ENCODE measurements at regions not wholly inside any gene's neighbourhood (a gene's known extent, or its start where the extent isn't known, plus 50 kb on each side); places are given as distances from the start of the nearest gene placed in this dataset.
"Not testable (repeated sequence)": the region's sequence is repeated elsewhere in the genome, so short reads cannot be mapped to it uniquely, and the experiment has no call there.

- WGBS, 2 experiments (ENCODE audit: insufficient coverage in 2 of 2) = 33 to 60% methylated on average over 2 to 3 of the region's 4 CpGs
- H3K27ac ChIP-seq (ENCODE audit: low read depth, low read length, severe bottlenecking) = no peak overlapping the region
- no peaks in the 10 kb centered on the region for H3K9me3 ChIP-seq (ENCODE audit: control insufficient read depth, low read length)
- H3K36me3 ChIP-seq (ENCODE audit: control insufficient read depth, insufficient read depth, low read length) = no peaks in the 10 kb centered on the region
- no peaks in the 10 kb centered on the region for H3K4me1 ChIP-seq (ENCODE audit: control insufficient read depth, insufficient read depth, low read length, poor library complexity, severe bottlenecking)
- H3K4me3 ChIP-seq (ENCODE audit: extremely low read depth, insufficient read depth, low read length, poor library complexity, severe bottlenecking) = no peak overlapping the region
Measured at GRCh38 chr3:18222686-18223085, 202.5 kb downstream of the SATB1 start.

- H3K9me3 ChIP-seq (ENCODE audit: control insufficient read depth, low read length) = no peaks in the 10 kb centered on the region
- no peaks in the 10 kb centered on the region for H3K36me3 ChIP-seq (ENCODE audit: control insufficient read depth, insufficient read depth, low read length)
- no peaks in the 10 kb centered on the region for H3K4me1 ChIP-seq (ENCODE audit: control insufficient read depth, insufficient read depth, low read length, poor library complexity, severe bottlenecking)
- 80 to 100% methylated on average over 1 to 2 of the region's 7 CpGs for WGBS, 2 experiments (ENCODE audit: insufficient coverage in 2 of 2)
- H3K27ac ChIP-seq (ENCODE audit: low read depth, low read length, severe bottlenecking) = no peak overlapping the region
- H3K4me3 ChIP-seq (ENCODE audit: extremely low read depth, insufficient read depth, low read length, poor library complexity, severe bottlenecking) = no peak overlapping the region
Measured at GRCh38 chr3:18217507-18218174, 207.5 kb downstream of the SATB1 start.

- Histone ChIP-seq H3K36me3 (ENCODE audit: control insufficient read depth, insufficient read depth, low read length) (no peaks in the 10 kb centered on the region), H3K27ac (ENCODE audit: low read depth, low read length, severe bottlenecking) (no peak overlapping the region), H3K4me1 (ENCODE audit: control insufficient read depth, insufficient read depth, low read length, poor library complexity, severe bottlenecking) (no peaks in the 10 kb centered on the region), H3K9me3 (ENCODE audit: control insufficient read depth, low read length) (no peaks in the 10 kb centered on the region), H3K4me3 (ENCODE audit: extremely low read depth, insufficient read depth, low read length, poor library complexity, severe bottlenecking) (no peak overlapping the region)
- WGBS, 2 experiments (ENCODE audit: insufficient coverage in 2 of 2) = 83% methylated on average over 1 of the region's 3 CpGs; no CpG with 5 or more reads in 1 of the 2 experiments
Measured at GRCh38 chr3:18216996-18217395, 208.1 kb downstream of the SATB1 start.

- Histone ChIP-seq H3K4me1 (ENCODE audit: control insufficient read depth, insufficient read depth, low read length, poor library complexity, severe bottlenecking) (no peaks in the 10 kb centered on the region), H3K36me3 (ENCODE audit: control insufficient read depth, insufficient read depth, low read length) (no peaks in the 10 kb centered on the region), H3K27ac (ENCODE audit: low read depth, low read length, severe bottlenecking) (no peak overlapping the region), H3K9me3 (ENCODE audit: control insufficient read depth, low read length) (no peaks in the 10 kb centered on the region), H3K4me3 (ENCODE audit: extremely low read depth, insufficient read depth, low read length, poor library complexity, severe bottlenecking) (no peak overlapping the region)
Measured at GRCh38 chr3:18215639-18216038, 209.5 kb downstream of the SATB1 start.

GRCh38 chr3:18211116-18211515, 214.0 kb downstream of the SATB1 start:
- Histone ChIP-seq H3K4me3 (ENCODE audit: extremely low read depth, insufficient read depth, low read length, poor library complexity, severe bottlenecking) (no peak overlapping the region), H3K36me3 (ENCODE audit: control insufficient read depth, insufficient read depth, low read length) (no peaks in the 10 kb centered on the region), H3K4me1 (ENCODE audit: control insufficient read depth, insufficient read depth, low read length, poor library complexity, severe bottlenecking) (no peaks in the 10 kb centered on the region), H3K27ac (ENCODE audit: low read depth, low read length, severe bottlenecking) (no peak overlapping the region), H3K9me3 (ENCODE audit: control insufficient read depth, low read length) (no peaks in the 10 kb centered on the region)
- WGBS, 2 experiments (ENCODE audit: insufficient coverage in 2 of 2) = no CpG with 5 or more reads among the region's 1 CpG

GRCh38 chr3:18208856-18209255, 216.3 kb downstream of the SATB1 start:
- 100% methylated on average over 2 of the region's 3 CpGs; no CpG with 5 or more reads in 1 of the 2 experiments for WGBS, 2 experiments (ENCODE audit: insufficient coverage in 2 of 2)
- no peaks in the 10 kb centered on the region for H3K36me3 ChIP-seq (ENCODE audit: control insufficient read depth, insufficient read depth, low read length)
- H3K4me1 ChIP-seq (ENCODE audit: control insufficient read depth, insufficient read depth, low read length, poor library complexity, severe bottlenecking) = no peaks in the 10 kb centered on the region
- H3K27ac ChIP-seq (ENCODE audit: low read depth, low read length, severe bottlenecking) = no peak overlapping the region
- no peaks in the 10 kb centered on the region for H3K9me3 ChIP-seq (ENCODE audit: control insufficient read depth, low read length)
- H3K4me3 ChIP-seq (ENCODE audit: extremely low read depth, insufficient read depth, low read length, poor library complexity, severe bottlenecking) = no peak overlapping the region

DNA sequence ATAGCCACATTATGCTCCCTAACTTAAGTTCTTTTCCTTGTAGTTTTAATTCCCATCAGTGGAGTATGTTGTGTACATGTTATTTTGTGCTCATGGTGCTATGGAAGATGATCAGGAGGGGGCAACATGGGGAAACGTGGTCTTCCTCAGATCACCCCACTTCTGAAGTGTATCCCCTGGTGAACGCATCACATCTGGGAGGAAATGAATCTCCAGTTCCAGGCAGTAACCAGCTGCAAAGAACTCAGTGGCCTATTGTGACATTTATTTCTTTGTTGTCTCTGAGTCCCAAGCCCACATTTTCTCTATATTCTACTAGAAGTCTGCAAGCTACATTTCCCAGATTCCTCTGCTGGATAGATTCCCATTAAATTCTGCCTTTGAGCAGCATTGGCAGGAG, 217.0 kb downstream of the SATB1 start:
- Histone ChIP-seq H3K36me3 (ENCODE audit: control insufficient read depth, insufficient read depth, low read length) (no peaks in the 10 kb centered on the region), H3K4me1 (ENCODE audit: control insufficient read depth, insufficient read depth, low read length, poor library complexity, severe bottlenecking) (no peaks in the 10 kb centered on the region), H3K27ac (ENCODE audit: low read depth, low read length, severe bottlenecking) (no peak overlapping the region), H3K9me3 (ENCODE audit: control insufficient read depth, low read length) (no peaks in the 10 kb centered on the region), H3K4me3 (ENCODE audit: extremely low read depth, insufficient read depth, low read length, poor library complexity, severe bottlenecking) (no peak overlapping the region)
- WGBS, 2 experiments (ENCODE audit: insufficient coverage in 2 of 2) = 92 to 100% methylated on average over 1 to 2 of the region's 2 CpGs

- WGBS, 2 experiments (ENCODE audit: insufficient coverage in 2 of 2) = 90% methylated on average over 2 of the region's 3 CpGs; no CpG with 5 or more reads in 1 of the 2 experiments
- Histone ChIP-seq H3K4me3 (ENCODE audit: extremely low read depth, insufficient read depth, low read length, poor library complexity, severe bottlenecking) (no peak overlapping the region), H3K9me3 (ENCODE audit: control insufficient read depth, low read length) (no peaks in the 10 kb centered on the region), H3K36me3 (ENCODE audit: control insufficient read depth, insufficient read depth, low read length) (no peaks in the 10 kb centered on the region), H3K4me1 (ENCODE audit: control insufficient read depth, insufficient read depth, low read length, poor library complexity, severe bottlenecking) (no peaks in the 10 kb centered on the region), H3K27ac (ENCODE audit: low read depth, low read length, severe bottlenecking) (no peak overlapping the region)
Measured at GRCh38 chr3:18207226-18207625, 217.9 kb downstream of the SATB1 start.

DNA sequence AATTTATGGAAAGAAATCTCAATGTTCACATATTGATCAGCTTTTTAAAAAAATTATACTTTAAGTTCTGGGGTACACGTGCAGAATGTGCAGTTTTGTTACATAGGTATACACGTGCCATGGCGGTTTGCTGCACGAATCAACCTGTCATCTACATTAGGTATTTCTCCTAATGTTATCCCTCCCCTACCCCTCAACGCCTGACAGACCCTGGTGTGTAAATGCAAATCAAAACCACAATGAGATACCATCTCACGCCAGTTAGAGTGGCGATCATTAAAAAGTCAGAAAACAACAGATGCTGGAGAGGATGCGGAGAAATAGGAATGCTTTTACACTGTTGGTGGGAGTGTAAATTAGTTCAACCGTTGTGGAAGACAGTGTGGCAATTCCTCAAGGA, 219.4 kb downstream of the SATB1 start:
- H3K36me3 ChIP-seq (ENCODE audit: control insufficient read depth, insufficient read depth, low read length); H3K27ac ChIP-seq (ENCODE audit: low read depth, low read length, severe bottlenecking); H3K9me3 ChIP-seq (ENCODE audit: control insufficient read depth, low read length); H3K4me3 ChIP-seq (ENCODE audit: extremely low read depth, insufficient read depth, low read length, poor library complexity, severe bottlenecking); H3K4me1 ChIP-seq (ENCODE audit: control insufficient read depth, insufficient read depth, low read length, poor library complexity, severe bottlenecking): not testable (repeated sequence)
- 93 to 100% methylated on average over 2 to 4 of the region's 9 CpGs for WGBS, 2 experiments (ENCODE audit: insufficient coverage in 2 of 2)

DNA sequence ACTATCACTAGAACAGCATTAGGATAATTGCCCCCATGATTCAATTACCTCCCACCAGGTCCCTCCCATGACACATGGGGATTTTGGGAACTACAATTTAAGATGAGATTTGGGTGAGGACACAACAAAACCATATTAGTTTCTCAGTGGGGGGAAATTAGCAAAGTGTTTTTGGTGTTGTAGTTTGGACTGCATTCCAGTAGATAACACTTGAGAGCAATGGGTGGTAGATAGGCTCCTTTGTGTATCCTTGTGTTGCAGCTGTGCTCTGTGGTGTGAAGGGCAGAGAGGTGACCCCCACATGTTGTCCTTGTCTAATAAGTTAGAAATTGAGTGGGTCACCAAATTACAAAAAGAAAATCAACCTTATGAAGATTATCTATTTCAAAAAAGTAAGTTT, 223.8 kb downstream of the SATB1 start:
- H3K9me3 ChIP-seq (ENCODE audit: control insufficient read depth, low read length) = no peaks in the 10 kb centered on the region
- H3K4me1 ChIP-seq (ENCODE audit: control insufficient read depth, insufficient read depth, low read length, poor library complexity, severe bottlenecking) = no peaks in the 10 kb centered on the region
- no peak overlapping the region for H3K4me3 ChIP-seq (ENCODE audit: extremely low read depth, insufficient read depth, low read length, poor library complexity, severe bottlenecking)
- H3K36me3 ChIP-seq (ENCODE audit: control insufficient read depth, insufficient read depth, low read length) = no peaks in the 10 kb centered on the region
- no peak overlapping the region for H3K27ac ChIP-seq (ENCODE audit: low read depth, low read length, severe bottlenecking)

- Histone ChIP-seq H3K27ac (ENCODE audit: low read depth, low read length, severe bottlenecking) (no peak overlapping the region), H3K9me3 (ENCODE audit: control insufficient read depth, low read length) (no peaks in the 10 kb centered on the region), H3K4me1 (ENCODE audit: control insufficient read depth, insufficient read depth, low read length, poor library complexity, severe bottlenecking) (no peaks in the 10 kb centered on the region), H3K4me3 (ENCODE audit: extremely low read depth, insufficient read depth, low read length, poor library complexity, severe bottlenecking) (no peak overlapping the region), H3K36me3 (ENCODE audit: control insufficient read depth, insufficient read depth, low read length) (no peaks in the 10 kb centered on the region)
Measured at GRCh38 chr3:18199757-18200156, 225.4 kb downstream of the SATB1 start.

All from mesodermal cell (in vitro differentiated cells).